Activated naive CD4-positive, alpha-beta T cell treated with Interleukin-2 at 50 U/mL for 16 hours (primary cell): ENCODE measurements at regions not wholly inside any gene's neighbourhood (a gene's known extent, or its start where the extent isn't known, plus 50 kb on each side); places are given as distances from the start of the nearest gene placed in this dataset.
"Not testable (repeated sequence)": the region's sequence is repeated elsewhere in the genome, so short reads cannot be mapped to it uniquely, and the experiment has no call there.

Source experiments
- DNase-seq: peaks from one replicate; pipeline ENCODE4 v3.0.0-alpha.2; 2020

- no peak for DNase-seq
Measured at GRCh38 chr2:31813016-31813415, 197.8 kb downstream of the MEMO1 start.

GRCh38 chr2:31812051-31812798 is 198.6 kb downstream of the MEMO1 start:
- DNase-seq = peak; percentile 2

GRCh38 chr2:31811482-31811881 is 199.3 kb downstream of the MEMO1 start:
- DNase-seq = no peak

GRCh38 chr2:31810200-31810917 is 200.4 kb downstream of the MEMO1 start:
- no peak for DNase-seq

GRCh38 chr2:31805688-31806087 is 205.1 kb downstream of the MEMO1 start:
- DNase-seq = no peak

- not testable (repeated sequence) for DNase-seq
Measured at GRCh38 chr2:31803481-31804153, 207.2 kb downstream of the MEMO1 start.

- DNase-seq = no peak
Measured at GRCh38 chr2:31802711-31803110, 208.1 kb downstream of the MEMO1 start.

- not testable (repeated sequence) for DNase-seq
Measured at GRCh38 chr2:31799282-31799681, 211.5 kb downstream of the MEMO1 start.

- DNase-seq = no peak
Measured at GRCh38 chr2:31788273-31788672, 207.5 kb upstream of the SRD5A2 start.

GRCh38 chr2:31785876-31786275 is 205.1 kb upstream of the SRD5A2 start:
- no peak for DNase-seq

- no peak for DNase-seq
Measured at GRCh38 chr2:31784868-31785267, 204.1 kb upstream of the SRD5A2 start.

GRCh38 chr2:31783446-31784091 is 202.8 kb upstream of the SRD5A2 start:
- not testable (repeated sequence) for DNase-seq

GRCh38 chr2:31778153-31778552 is 197.4 kb upstream of the SRD5A2 start:
- no peak for DNase-seq

GRCh38 chr2:31770741-31771140 is 190.0 kb upstream of the SRD5A2 start:
- no peak for DNase-seq

GRCh38 chr2:31765078-31765945 is 184.6 kb upstream of the SRD5A2 start:
- DNase-seq = no peak

- DNase-seq = no peak
Measured at GRCh38 chr2:31764169-31764568, 183.4 kb upstream of the SRD5A2 start.

- no peak for DNase-seq
Measured at GRCh38 chr2:31762085-31762484, 181.3 kb upstream of the SRD5A2 start.

GRCh38 chr2:31757351-31757750 is 176.6 kb upstream of the SRD5A2 start:
- not testable (repeated sequence) for DNase-seq

GRCh38 chr2:31748746-31749145 is 168.0 kb upstream of the SRD5A2 start:
- DNase-seq = not testable (repeated sequence)

- DNase-seq = no peak
Measured at GRCh38 chr2:31748041-31748440, 167.3 kb upstream of the SRD5A2 start.

- no peak for DNase-seq
Measured at GRCh38 chr2:31739161-31739560, 158.4 kb upstream of the SRD5A2 start.
